ENCODE measurements at regions not wholly inside any gene's neighbourhood (a gene's known extent, or its start where the extent isn't known, plus 50 kb on each side); places are given as distances from the start of the nearest gene placed in this dataset.

DNA sequence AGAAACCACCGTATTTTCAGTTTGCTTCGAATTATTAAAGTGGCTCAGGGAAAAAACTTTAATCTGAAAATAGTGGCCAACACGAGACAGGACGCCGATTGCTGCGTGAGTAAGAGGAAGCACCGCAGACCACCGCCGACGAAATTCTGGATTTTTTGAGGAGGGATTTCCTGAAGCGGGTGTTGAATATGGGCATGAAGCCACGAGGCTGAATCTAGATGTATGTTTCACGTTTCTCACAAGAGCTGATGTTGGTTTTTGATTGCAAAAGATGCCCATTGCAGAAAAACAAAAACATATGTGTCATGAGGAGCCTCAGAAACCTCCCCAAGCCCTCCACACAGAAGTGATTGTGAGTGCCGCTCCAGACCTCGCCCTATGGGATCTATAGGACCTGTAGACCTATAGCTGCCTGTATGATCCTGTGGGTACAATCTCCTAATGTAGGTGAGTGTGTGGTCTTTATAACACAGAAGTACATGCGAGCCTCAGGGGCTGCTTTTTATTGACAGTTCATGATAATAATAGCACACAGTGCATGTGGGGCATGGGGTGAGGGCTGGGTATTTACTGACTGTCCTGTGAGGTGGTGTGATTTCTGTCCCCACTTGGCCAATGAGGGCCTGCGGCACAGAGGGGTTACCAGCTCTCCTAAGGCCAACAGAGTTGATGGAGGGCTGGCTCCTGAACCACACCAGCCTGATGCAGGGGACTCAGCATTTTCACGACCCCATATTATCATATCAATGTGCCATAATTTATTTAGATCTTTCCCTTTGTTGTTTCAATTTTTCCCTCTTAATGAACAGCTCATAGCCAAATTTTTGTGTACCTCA, 243.9 kb downstream of the DLL1 start:
- TF ChIP-seq REST (IDR thresholded peaks at IDR 0.05; ENCODE audit: insufficient read depth in 1 of 2, low read depth in 2 of 2, low read length in 2 of 2) (no peak), SIN3A (IDR thresholded peaks at IDR 0.05; ENCODE audit: borderline replicate concordance, insufficient read depth, low read length) (no peak), POLR2AphosphoS5 (IDR thresholded peaks at IDR 0.05; ENCODE audit: low read depth, low read length) (no peak)
